Trophoblast cell (in vitro differentiated cells and primary cell): ENCODE measurements at regions not wholly inside any gene's neighbourhood (a gene's known extent, or its start where the extent isn't known, plus 50 kb on each side); places are given as distances from the start of the nearest gene placed in this dataset.

Source experiments
- DNase-seq, 2 donors: peaks; one replicate each; pipeline ENCODE4 v3.0.0-alpha.2; 2016
- H2AFZ ChIP-seq: 2 replicates; pipeline ENCODE4 v1.6.1; 2013; ENCODE audit warnings: low read length, moderate library complexity, mild to moderate bottlenecking; ENCODE audit not compliant: insufficient read depth, poor library complexity
- H2AK5ac ChIP-seq: 2 replicates; pipeline ENCODE4 v1.6.1; 2013; ENCODE audit warnings: mild to moderate bottlenecking, low read length
- H2BK120ac ChIP-seq: 2 replicates; pipeline ENCODE4 v1.6.1; 2013; ENCODE audit warnings: low read length, mild to moderate bottlenecking, moderate library complexity; ENCODE audit not compliant: insufficient read depth, poor library complexity
- H2BK12ac ChIP-seq: 2 replicates; pipeline ENCODE4 v1.6.1; 2013; ENCODE audit warnings: mild to moderate bottlenecking, low read length, moderate library complexity
- H2BK5ac ChIP-seq: 2 replicates; pipeline ENCODE4 v1.6.1; 2013; ENCODE audit warnings: low read length, low read depth, moderate library complexity, mild to moderate bottlenecking; ENCODE audit not compliant: poor library complexity
- H3K14ac ChIP-seq: 2 replicates; pipeline ENCODE4 v1.6.1; 2013; ENCODE audit warnings: mild to moderate bottlenecking, low read length
- H3K18ac ChIP-seq: 2 replicates; pipeline ENCODE4 v1.6.1; 2013; ENCODE audit warnings: mild to moderate bottlenecking, low read length
- H3K23ac ChIP-seq: 2 replicates; pipeline ENCODE4 v1.6.1; 2013; ENCODE audit warnings: low read length
- H3K27ac ChIP-seq: 2 replicates; pipeline ENCODE4 v1.5.1; 2013; ENCODE audit warnings: low read depth, mild to moderate bottlenecking, inconsistent platforms, low read length, moderate library complexity
- H3K27me3 ChIP-seq: 2 replicates; pipeline ENCODE4 v1.6.1; 2013; ENCODE audit warnings: inconsistent platforms, mild to moderate bottlenecking, low read length, moderate library complexity; ENCODE audit not compliant: insufficient read depth
- H3K36me3 ChIP-seq, 2 experiments: 1 replicate in 1 of 2; 2 replicates in 1 of 2; pipeline ENCODE4 v1.6.1; 2013; ENCODE audit warnings: low read length in 2 of 2, mild to moderate bottlenecking in 2 of 2, moderate library complexity in 1 of 2; ENCODE audit not compliant: insufficient read depth in 2 of 2, control insufficient read depth in 1 of 2
- H3K4ac ChIP-seq: 2 replicates; pipeline ENCODE4 v1.6.1; 2013; ENCODE audit warnings: low read depth, mild to moderate bottlenecking, low read length, moderate library complexity
- H3K4me1 ChIP-seq, 2 experiments: 1 replicate in 1 of 2; 2 replicates in 1 of 2; pipeline ENCODE4 v1.6.1; 2013; ENCODE audit warnings: low read length in 2 of 2, mild to moderate bottlenecking in 2 of 2, moderate library complexity in 1 of 2; ENCODE audit not compliant: insufficient read depth in 2 of 2, control insufficient read depth in 1 of 2
- H3K4me2 ChIP-seq: 2 replicates; pipeline ENCODE4 v1.6.1; 2013; ENCODE audit warnings: inconsistent platforms, mild to moderate bottlenecking, low read length, moderate library complexity
- H3K4me3 ChIP-seq: 2 replicates; pipeline ENCODE4 v1.5.1; 2013; ENCODE audit warnings: mild to moderate bottlenecking, low read depth, low read length, inconsistent platforms
- H3K79me1 ChIP-seq: one replicate; pipeline ENCODE4 v1.6.1; 2013; ENCODE audit warnings: low read length
- H3K79me2 ChIP-seq: 2 replicates; pipeline ENCODE4 v1.6.1; 2013; ENCODE audit warnings: low read length, mild to moderate bottlenecking; ENCODE audit not compliant: control insufficient read depth, insufficient read depth, poor library complexity
- H3K9ac ChIP-seq: 2 replicates; pipeline ENCODE4 v1.6.1; 2013; ENCODE audit warnings: mild to moderate bottlenecking, low read length
- H3K9me3 ChIP-seq: 2 replicates; pipeline ENCODE4 v1.6.1; 2013; ENCODE audit warnings: low read depth, mild to moderate bottlenecking, control low read depth, inconsistent platforms, low read length; ENCODE audit not compliant: insufficient read depth
- H4K12ac ChIP-seq: 2 replicates; pipeline ENCODE4 v1.6.1; 2013; ENCODE audit warnings: low read depth, mild to moderate bottlenecking, low read length, moderate library complexity
- H4K8ac ChIP-seq: 2 replicates; pipeline ENCODE4 v1.6.1; 2013; ENCODE audit warnings: low read depth, mild to moderate bottlenecking, low read length, moderate library complexity
- H4K91ac ChIP-seq: one replicate; pipeline ENCODE4 v1.6.1; 2013; ENCODE audit warnings: low read depth, mild to moderate bottlenecking, low read length, moderate library complexity
- WGBS: extraction: QIAGEN DNeasy Blood & Tissue Kit; methylation state at CpG from one replicate; pipeline ENCODE4 v1.1.7; 2013; ENCODE audit warnings: missing lambda C conversion rate; ENCODE audit not compliant: insufficient read length, insufficient coverage; ENCODE audit errors: extremely low coverage; 5-methylcytosine and 5-hydroxymethylcytosine counted together

GRCh38 chr12:40431169-40431568 lies 206.4 kb downstream of the LRRK2 start:
- Histone ChIP-seq H3K9ac (no peak overlapping the region), H3K4ac (no peak overlapping the region), H2BK120ac (no peak overlapping the region), H2BK12ac (no peak overlapping the region), H3K79me2 (no peaks in the 10 kb centered on the region), H3K14ac (no peak overlapping the region), H3K4me2 (no peak overlapping the region), H4K8ac (no peak overlapping the region), H3K23ac (no peak overlapping the region), H3K27ac (no peak overlapping the region), H3K4me3 (no peak overlapping the region), H4K12ac (no peak overlapping the region), H2AK5ac (no peak overlapping the region), H2AFZ (no peak overlapping the region), H4K91ac (no peak overlapping the region), H2BK5ac (no peak overlapping the region), H3K79me1 (no peaks in the 10 kb centered on the region), H3K18ac (no peak overlapping the region), H3K36me3 (no peaks in the 10 kb centered on the region), H3K4me1 (no peaks in the 10 kb centered on the region), H3K27me3 (no peaks in the 10 kb centered on the region), H3K9me3 (no peaks in the 10 kb centered on the region)
- no CpG with 5 or more reads among the region's 1 CpG for WGBS
- DNase-seq, result no peak

GRCh38 chr12:40435251-40435650 lies 210.5 kb downstream of the LRRK2 start:
- DNase-seq, result no peak
- Histone ChIP-seq H3K27ac (no peak overlapping the region), H4K8ac (no peak overlapping the region), H3K23ac (no peak overlapping the region), H3K14ac (no peak overlapping the region), H2BK12ac (no peak overlapping the region), H3K9me3 (no peaks in the 10 kb centered on the region), H2BK5ac (no peak overlapping the region), H3K4me3 (no peak overlapping the region), H3K4me2 (no peak overlapping the region), H2AK5ac (no peak overlapping the region), H3K18ac (no peak overlapping the region), H3K4ac (no peak overlapping the region), H3K79me2 (no peaks in the 10 kb centered on the region), H2AFZ (no peak overlapping the region), H3K4me1 (no peaks in the 10 kb centered on the region), H3K27me3 (no peaks in the 10 kb centered on the region), H4K12ac (no peak overlapping the region), H3K79me1 (no peaks in the 10 kb centered on the region), H4K91ac (no peak overlapping the region), H3K36me3 (no peaks in the 10 kb centered on the region), H3K9ac (no peak overlapping the region), H2BK120ac (no peak overlapping the region)
- no CpG with 5 or more reads among the region's 2 CpGs for WGBS

- Histone ChIP-seq H3K9me3 (no peaks in the 10 kb centered on the region), H4K12ac (no peak overlapping the region), H3K9ac (no peak overlapping the region), H3K79me2 (no peaks in the 10 kb centered on the region), H3K27me3 (no peaks in the 10 kb centered on the region), H2AFZ (no peak overlapping the region), H3K4me3 (no peak overlapping the region), H3K36me3 (no peaks in the 10 kb centered on the region), H2BK120ac (no peak overlapping the region), H3K14ac (no peak overlapping the region), H3K23ac (no peak overlapping the region), H3K4me2 (no peak overlapping the region), H3K4ac (no peak overlapping the region), H3K4me1 (no peaks in the 10 kb centered on the region), H4K91ac (no peak overlapping the region), H3K27ac (no peak overlapping the region), H2BK5ac (no peak overlapping the region), H4K8ac (no peak overlapping the region), H2AK5ac (no peak overlapping the region), H2BK12ac (no peak overlapping the region), H3K79me1 (no peaks in the 10 kb centered on the region), H3K18ac (no peak overlapping the region)
- no CpG with 5 or more reads among the region's 2 CpGs for WGBS
- no peak for DNase-seq
Observed at GRCh38 chr12:40435951-40436350, 211.2 kb downstream of the LRRK2 start.

- no peak overlapping the region for H3K4ac ChIP-seq
- no peak for DNase-seq
- H2BK12ac ChIP-seq, result no peak overlapping the region
- no peak overlapping the region for H3K23ac ChIP-seq
- no peaks in the 10 kb centered on the region for H3K9me3 ChIP-seq
- H3K4me3 ChIP-seq, result no peak overlapping the region
- H4K91ac ChIP-seq, result no peak overlapping the region
- H3K79me2 ChIP-seq, result no peaks in the 10 kb centered on the region
- no peak overlapping the region for H2AFZ ChIP-seq
- WGBS, result no CpG with 5 or more reads among the region's 3 CpGs
- H2BK120ac ChIP-seq, result no peak overlapping the region
- no peaks in the 10 kb centered on the region for H3K79me1 ChIP-seq
- no peak overlapping the region for H3K18ac ChIP-seq
- no peak overlapping the region for H4K12ac ChIP-seq
- no peak overlapping the region for H3K9ac ChIP-seq
- no peaks in the 10 kb centered on the region for H3K36me3 ChIP-seq
- no peaks in the 10 kb centered on the region for H3K27me3 ChIP-seq
- no peak overlapping the region for H4K8ac ChIP-seq
- H2BK5ac ChIP-seq, result no peak overlapping the region
- H3K4me2 ChIP-seq, result no peak overlapping the region
- H3K4me1 ChIP-seq, result no peaks in the 10 kb centered on the region
- no peak overlapping the region for H2AK5ac ChIP-seq
- no peak overlapping the region for H3K27ac ChIP-seq
- no peak overlapping the region for H3K14ac ChIP-seq
Observed at GRCh38 chr12:40436564-40436963, 211.8 kb downstream of the LRRK2 start.
